Upper lobe of left lung (tissue), 6 donors: ENCODE measurements at regions not wholly inside any gene's neighbourhood (a gene's known extent, or its start where the extent isn't known, plus 50 kb on each side); places are given as distances from the start of the nearest gene placed in this dataset.

Experiments used
- ATAC-seq, 2 donors: fragments of 200-7000 bp; cut with Tn5 transposase; one replicate each; pipeline ENCODE4 v1.9.1; 2022; ENCODE audit warnings: mild to moderate bottlenecking in 2 of 2, moderate library complexity in 2 of 2; ENCODE audit not compliant: low FRiP score in 2 of 2
- DNase-seq, 2 donors: peaks; one replicate each; pipeline ENCODE4 v3.0.0-alpha.2; 2019 to 2020
- H3K27ac ChIP-seq, 4 donors: fragments of 200-600 bp; sonication (generic); one replicate each; pipeline ENCODE4 v1.5.1; 2016 to 2019
- H3K27me3 ChIP-seq, 4 donors: fragments of 200-600 bp; sonication (generic); one replicate each; pipeline ENCODE4 v1.5.1; 2017 to 2019
- H3K36me3 ChIP-seq, 4 donors: fragments of 200-600 bp; sonication (generic); one replicate each; pipeline ENCODE4 v1.5.1; 2016 to 2019
- H3K4me1 ChIP-seq, 4 donors: fragments of 200-600 bp; sonication (generic); one replicate each; pipeline ENCODE4 v1.5.1; 2018 to 2019
- H3K4me3 ChIP-seq, 4 donors: fragments of 200-600 bp; sonication (generic); one replicate each; pipeline ENCODE4 v1.5.1; 2017 to 2019; ENCODE audit warnings: mild to moderate bottlenecking in 2 of 4, moderate library complexity in 1 of 4
- H3K9me3 ChIP-seq, 4 donors: fragments of 200-600 bp; sonication (generic); one replicate each; pipeline ENCODE4 v1.5.1; 2018 to 2019
- CTCF ChIP-seq, 6 experiments: fragments of 450-650 bp in 4 of 6; fragments of 200-600 bp in 2 of 6; sonication (generic) in 2 of 6; IDR thresholded peaks; one replicate each; pipeline ENCODE4 v1.5.1; 2016 to 2019; ENCODE audit warnings: antibody characterized with exemption in 6 of 6
- EP300 ChIP-seq, 4 donors: sonication (generic); formaldehyde crosslinking; IDR thresholded peaks; one replicate each; pipeline ENCODE4 v1.5.1; 2017; ENCODE audit warnings: antibody characterized with exemption in 4 of 4, control low read depth in 2 of 4
- POLR2A ChIP-seq, 4 donors: fragments of 450-650 bp; IDR thresholded peaks; one replicate each; pipeline ENCODE4 v1.5.1; 2016 to 2017; ENCODE audit warnings: antibody characterized with exemption in 4 of 4, mild to moderate bottlenecking in 2 of 4
- POLR2AphosphoS5 ChIP-seq, 2 donors: sonication (generic); formaldehyde crosslinking; IDR thresholded peaks; one replicate each; pipeline ENCODE4 v1.5.1; 2017; ENCODE audit warnings: antibody characterized with exemption in 2 of 2
- WGBS, 2 donors: methylation state at CpG; one replicate each; pipeline ENCODE4 v1.1.5; 2017 to 2018; 5-methylcytosine and 5-hydroxymethylcytosine counted together
- donor health status: DM: no; HTN: no; CAD: no; lungs with moderate emphysema.
- donor health status: DM: no; HTN: yes; CAD: no; lungs with severe emphysema.

GRCh38 chr11:29251738-29252137 lies 765.1 kb downstream of the KCNA4 start:
- Histone ChIP-seq H3K36me3 (no peaks in the 10 kb centered on the region), H3K4me3 (no peak overlapping the region), H3K27me3 (no peaks in the 10 kb centered on the region), H3K9me3 (no peaks in the 10 kb centered on the region), H3K4me1 (no peaks in the 10 kb centered on the region), H3K27ac (no peak overlapping the region)
- WGBS, 2 donors, result 69 to 77% methylated on average over 4 of the region's 4 CpGs
- no peak for TF ChIP-seq EP300 (IDR thresholded peaks at IDR 0.05)
- no peak for TF ChIP-seq POLR2A (IDR thresholded peaks at IDR 0.05)
- TF ChIP-seq CTCF (IDR thresholded peaks at IDR 0.05), result no peak
- TF ChIP-seq POLR2AphosphoS5 (IDR thresholded peaks at IDR 0.05), result no peak
- ATAC-seq, result no peak
- no peak for DNase-seq

GRCh38 chr11:29249713-29250112 lies 767.1 kb downstream of the KCNA4 start:
- ATAC-seq (no peak), DNase-seq (no peak)
- H3K27me3 ChIP-seq, result no peaks in the 10 kb centered on the region
- no peaks in the 10 kb centered on the region for H3K4me1 ChIP-seq
- H3K27ac ChIP-seq, result no peak overlapping the region
- H3K4me3 ChIP-seq, result no peak overlapping the region
- TF ChIP-seq POLR2A (IDR thresholded peaks at IDR 0.05) (no peak), EP300 (IDR thresholded peaks at IDR 0.05) (no peak), POLR2AphosphoS5 (IDR thresholded peaks at IDR 0.05) (no peak), CTCF (IDR thresholded peaks at IDR 0.05) (no peak)
- no peaks in the 10 kb centered on the region for H3K9me3 ChIP-seq
- no peaks in the 10 kb centered on the region for H3K36me3 ChIP-seq
- 75 to 91% methylated on average over 2 of the region's 2 CpGs for WGBS, 2 donors

- no peaks in the 10 kb centered on the region for H3K36me3 ChIP-seq
- H3K9me3 ChIP-seq, result no peaks in the 10 kb centered on the region
- DNase-seq (no peak), ATAC-seq (no peak)
- H3K27me3 ChIP-seq, result no peaks in the 10 kb centered on the region
- no peak overlapping the region for H3K4me3 ChIP-seq
- no peak overlapping the region for H3K27ac ChIP-seq
- TF ChIP-seq POLR2AphosphoS5 (IDR thresholded peaks at IDR 0.05) (no peak), CTCF (IDR thresholded peaks at IDR 0.05) (no peak), EP300 (IDR thresholded peaks at IDR 0.05) (no peak), POLR2A (IDR thresholded peaks at IDR 0.05) (no peak)
- H3K4me1 ChIP-seq, result no peaks in the 10 kb centered on the region
Observed at GRCh38 chr11:29244355-29244754, 772.5 kb downstream of the KCNA4 start.

- 83 to 89% methylated on average over 3 of the region's 3 CpGs for WGBS, 2 donors
- Histone ChIP-seq H3K36me3 (no peaks in the 10 kb centered on the region), H3K9me3 (no peaks in the 10 kb centered on the region), H3K4me1 (no peaks in the 10 kb centered on the region), H3K27me3 (no peaks in the 10 kb centered on the region), H3K4me3 (no peak overlapping the region), H3K27ac (no peak overlapping the region)
- ATAC-seq (no peak), DNase-seq (no peak)
- TF ChIP-seq POLR2AphosphoS5 (IDR thresholded peaks at IDR 0.05) (no peak), POLR2A (IDR thresholded peaks at IDR 0.05) (no peak), CTCF (IDR thresholded peaks at IDR 0.05) (no peak), EP300 (IDR thresholded peaks at IDR 0.05) (no peak)
Observed at GRCh38 chr11:29243616-29244015, 773.2 kb downstream of the KCNA4 start.

GRCh38 chr11:29231991-29232390 lies 784.8 kb downstream of the KCNA4 start:
- TF ChIP-seq POLR2A (IDR thresholded peaks at IDR 0.05), result no peak
- no peak for TF ChIP-seq CTCF (IDR thresholded peaks at IDR 0.05)
- TF ChIP-seq POLR2AphosphoS5 (IDR thresholded peaks at IDR 0.05), result no peak
- TF ChIP-seq EP300 (IDR thresholded peaks at IDR 0.05), result no peak
- WGBS, 2 donors, result 54 to 57% methylated on average over 4 of the region's 4 CpGs
- ATAC-seq (no peak), DNase-seq (no peak)
- Histone ChIP-seq H3K36me3 (no peaks in the 10 kb centered on the region), H3K9me3 (no peaks in the 10 kb centered on the region), H3K4me3 (no peak overlapping the region), H3K27ac (no peak overlapping the region), H3K4me1 (no peaks in the 10 kb centered on the region), H3K27me3 (no peaks in the 10 kb centered on the region)
